DOHH2 (cell line): ENCODE measurements at regions not wholly inside any gene's neighbourhood (a gene's known extent, or its start where the extent isn't known, plus 50 kb on each side); places are given as distances from the start of the nearest gene placed in this dataset.

Source experiments
- H3F3A ChIP-seq: fragments of 200-600 bp; sonication (generic), shearing (Covaris generic); 2 replicates; pipeline ENCODE4 v1.6.0; 2016; ENCODE audit warnings: antibody characterized with exemption, mild to moderate bottlenecking; ENCODE audit not compliant: control insufficient read depth, insufficient read depth
- H3K27ac ChIP-seq: fragments of 200-600 bp; sonication (generic); 2 replicates; pipeline ENCODE4 v1.5.1; 2014; ENCODE audit warnings: low read depth, mild to moderate bottlenecking, low read length, moderate library complexity
- H3K27me3 ChIP-seq: fragments of 200-600 bp; sonication (generic); 2 replicates; pipeline ENCODE4 v1.6.1; 2014; ENCODE audit warnings: mild to moderate bottlenecking, low read length, mixed read lengths; ENCODE audit not compliant: control insufficient read depth
- H3K36me3 ChIP-seq: fragments of 200-600 bp; sonication (generic); 2 replicates; pipeline ENCODE4 v1.6.1; 2014; ENCODE audit warnings: mild to moderate bottlenecking, low read length, moderate library complexity, mixed read lengths; ENCODE audit not compliant: control insufficient read depth
- H3K4me1 ChIP-seq: fragments of 200-600 bp; sonication (generic); 2 replicates; pipeline ENCODE4 v1.6.1; 2014; ENCODE audit warnings: mild to moderate bottlenecking, low read length, mixed read lengths; ENCODE audit not compliant: control insufficient read depth
- H3K4me2 ChIP-seq: fragments of 200-600 bp; sonication (generic); 2 replicates; pipeline ENCODE4 v1.6.0; 2014; ENCODE audit warnings: mild to moderate bottlenecking, low read length, moderate library complexity
- H3K4me3 ChIP-seq: fragments of 200-600 bp; sonication (generic); 2 replicates; pipeline ENCODE4 v1.5.1; 2014; ENCODE audit warnings: mild to moderate bottlenecking, low read length, mixed read lengths
- H3K79me2 ChIP-seq: fragments of 200-600 bp; sonication (generic); 2 replicates; pipeline ENCODE4 v1.6.1; 2014; ENCODE audit warnings: mild to moderate bottlenecking, low read length, mixed read lengths; ENCODE audit not compliant: control insufficient read depth
- H3K9me2 ChIP-seq: fragments of 200-600 bp; sonication (generic); replicated peaks from 2 replicates; pipeline ENCODE4 v1.6.1; 2014; ENCODE audit warnings: mild to moderate bottlenecking, low read length, mixed read lengths; ENCODE audit not compliant: control insufficient read depth
- H3K9me3 ChIP-seq: fragments of 200-600 bp; sonication (generic); 2 replicates; pipeline ENCODE4 v1.6.1; 2014; ENCODE audit warnings: antibody characterized with exemption, low read length, mixed read lengths; ENCODE audit not compliant: control insufficient read depth, insufficient read depth
- H4K20me1 ChIP-seq: fragments of 200-600 bp; sonication (generic); 2 replicates; pipeline ENCODE4 v1.6.0; 2014; ENCODE audit warnings: low read depth, mild to moderate bottlenecking, antibody characterized with exemption, low read length, moderate library complexity; ENCODE audit not compliant: control insufficient read depth, insufficient read depth
- EZH2phosphoT487 ChIP-seq: fragments of 200-600 bp; sonication (generic); IDR thresholded peaks from 2 replicates; pipeline ENCODE4 v1.6.1; 2017; ENCODE audit warnings: borderline replicate concordance, mild to moderate bottlenecking, antibody characterized with exemption, low read length, moderate library complexity, mixed read lengths
- TF ChIP-seq, protein P1 (sequence below): fragments of 200-600 bp; sonication (generic); IDR thresholded peaks from one replicate; pipeline ENCODE4 v1.5.1; 2014; ENCODE audit warnings: antibody characterized with exemption, mild to moderate bottlenecking, low read depth, low read length; ENCODE audit not compliant: poor library complexity, severe bottlenecking

DNA sequence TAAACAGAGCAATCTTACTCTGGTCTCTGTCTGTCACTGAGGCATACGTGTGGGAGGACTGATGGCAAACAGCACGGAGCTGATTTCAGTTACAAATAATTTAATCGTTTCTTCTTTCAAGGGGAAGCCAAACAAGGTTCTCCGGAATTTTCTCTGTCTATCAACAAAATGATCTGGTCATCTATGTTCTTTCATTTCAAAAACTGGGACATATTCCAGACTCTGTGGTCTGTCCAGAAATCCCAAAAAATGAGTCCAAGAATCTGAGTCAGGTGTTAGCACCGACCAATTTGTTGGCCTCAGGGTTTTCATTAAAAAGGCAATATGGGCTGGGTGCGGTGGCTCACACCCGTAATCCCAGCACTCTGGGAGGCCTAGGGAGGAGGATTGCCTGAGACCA, 69.9 kb upstream of the ZNF608 start:
- no peaks in the 10 kb centered on the region for H3K36me3 ChIP-seq
- TF ChIP-seq, protein P1, sequence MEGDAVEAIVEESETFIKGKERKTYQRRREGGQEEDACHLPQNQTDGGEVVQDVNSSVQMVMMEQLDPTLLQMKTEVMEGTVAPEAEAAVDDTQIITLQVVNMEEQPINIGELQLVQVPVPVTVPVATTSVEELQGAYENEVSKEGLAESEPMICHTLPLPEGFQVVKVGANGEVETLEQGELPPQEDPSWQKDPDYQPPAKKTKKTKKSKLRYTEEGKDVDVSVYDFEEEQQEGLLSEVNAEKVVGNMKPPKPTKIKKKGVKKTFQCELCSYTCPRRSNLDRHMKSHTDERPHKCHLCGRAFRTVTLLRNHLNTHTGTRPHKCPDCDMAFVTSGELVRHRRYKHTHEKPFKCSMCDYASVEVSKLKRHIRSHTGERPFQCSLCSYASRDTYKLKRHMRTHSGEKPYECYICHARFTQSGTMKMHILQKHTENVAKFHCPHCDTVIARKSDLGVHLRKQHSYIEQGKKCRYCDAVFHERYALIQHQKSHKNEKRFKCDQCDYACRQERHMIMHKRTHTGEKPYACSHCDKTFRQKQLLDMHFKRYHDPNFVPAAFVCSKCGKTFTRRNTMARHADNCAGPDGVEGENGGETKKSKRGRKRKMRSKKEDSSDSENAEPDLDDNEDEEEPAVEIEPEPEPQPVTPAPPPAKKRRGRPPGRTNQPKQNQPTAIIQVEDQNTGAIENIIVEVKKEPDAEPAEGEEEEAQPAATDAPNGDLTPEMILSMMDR: no peak
- no peak for TF ChIP-seq EZH2phosphoT487
- H3F3A ChIP-seq: no peaks in the 10 kb centered on the region
- no peaks in the 10 kb centered on the region for H3K79me2 ChIP-seq
- no peaks in the 10 kb centered on the region for H3K27me3 ChIP-seq
- no peaks in the 10 kb centered on the region for H3K9me2 ChIP-seq
- no peaks in the 10 kb centered on the region for H4K20me1 ChIP-seq
- no peaks in the 10 kb centered on the region for H3K4me1 ChIP-seq
- no peak overlapping the region for H3K4me2 ChIP-seq
- H3K9me3 ChIP-seq: no peaks in the 10 kb centered on the region
- H3K4me3 ChIP-seq: no peak overlapping the region
- H3K27ac ChIP-seq: no peak overlapping the region

DNA sequence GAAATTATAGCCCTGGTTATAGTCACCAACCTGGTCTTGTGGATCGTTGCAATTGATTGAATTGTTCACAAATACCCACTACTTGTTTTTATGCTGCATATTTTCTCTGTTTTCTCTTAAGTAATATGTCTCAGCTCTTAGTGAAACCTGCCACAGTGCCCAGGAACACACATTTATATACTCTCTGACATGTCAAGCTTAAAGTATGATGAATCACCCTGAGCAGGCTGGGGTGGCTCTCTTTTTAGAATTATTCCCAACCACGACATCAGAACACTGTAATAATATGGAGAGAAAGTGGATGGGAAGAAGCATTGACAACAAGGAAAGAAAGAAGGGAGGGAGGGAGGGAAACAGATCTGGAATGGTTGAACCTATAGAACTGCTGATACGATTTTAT, 72.8 kb upstream of the ZNF608 start:
- Histone ChIP-seq H3K4me1 (peaks cover 12% of the 10 kb centered on the region), H3K79me2 (no peaks in the 10 kb centered on the region), H3K9me2 (no peaks in the 10 kb centered on the region), H3K27me3 (no peaks in the 10 kb centered on the region), H3K36me3 (no peaks in the 10 kb centered on the region), H3K27ac (no peak overlapping the region), H3K4me3 (no peak overlapping the region), H3F3A (0 out of 2 replicates have a peak, but pooled peaks cover 3% of the 10 kb centered on the region), H4K20me1 (no peaks in the 10 kb centered on the region), H3K9me3 (no peaks in the 10 kb centered on the region), H3K4me2 (no peak overlapping the region)
- TF ChIP-seq EZH2phosphoT487: no peak
- TF ChIP-seq, protein P1: no peak

DNA sequence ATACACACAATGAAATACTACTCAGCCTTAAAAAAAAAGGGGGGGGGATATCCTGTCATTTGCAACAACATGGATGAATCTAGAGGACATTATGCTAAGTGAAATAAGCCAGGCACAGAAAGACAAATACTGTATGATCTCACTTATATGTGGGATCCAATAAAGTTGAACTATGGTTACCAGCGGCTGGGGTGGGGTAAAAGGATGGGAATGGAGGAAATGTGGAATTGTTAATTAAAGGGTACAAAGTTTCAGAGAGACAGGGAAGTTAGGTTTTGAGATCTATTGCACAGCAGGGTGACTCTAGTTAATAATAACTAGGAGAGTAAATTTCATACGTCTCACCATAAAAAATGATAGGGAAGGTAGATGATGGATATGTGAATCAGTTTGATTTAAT, 76.2 kb upstream of the ZNF608 start:
- no peaks in the 10 kb centered on the region for H3K79me2 ChIP-seq
- H4K20me1 ChIP-seq: no peaks in the 10 kb centered on the region
- peaks cover 45% of the 10 kb centered on the region for H3K4me1 ChIP-seq
- H3K4me3 ChIP-seq: no peak overlapping the region
- H3K9me3 ChIP-seq: no peaks in the 10 kb centered on the region
- peaks cover 17% of the 10 kb centered on the region for H3F3A ChIP-seq
- no peaks in the 10 kb centered on the region for H3K27me3 ChIP-seq
- H3K27ac ChIP-seq: no peak overlapping the region
- TF ChIP-seq, protein P1: no peak
- TF ChIP-seq EZH2phosphoT487: no peak
- H3K36me3 ChIP-seq: no peaks in the 10 kb centered on the region
- H3K9me2 ChIP-seq: no peaks in the 10 kb centered on the region
- no peak overlapping the region for H3K4me2 ChIP-seq

DNA sequence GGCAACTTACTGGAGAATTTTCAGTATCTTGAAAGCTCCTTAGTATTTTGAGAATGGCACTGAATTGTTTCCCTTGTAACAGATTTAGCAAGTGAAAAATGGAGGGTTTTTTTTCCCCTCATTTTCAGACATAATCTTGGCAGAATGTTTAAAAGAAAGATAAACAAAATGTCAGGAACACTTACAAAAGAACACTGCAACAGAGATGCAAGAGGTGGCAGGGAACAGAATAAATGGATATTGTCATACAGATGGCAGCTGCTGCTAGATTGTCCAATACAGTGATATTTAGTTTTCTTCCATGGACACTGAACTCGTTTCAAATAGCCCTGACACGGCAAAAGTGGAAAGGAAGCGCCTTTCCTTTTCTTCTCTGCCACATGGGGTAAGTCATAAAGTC, 76.9 kb upstream of the ZNF608 start:
- Histone ChIP-seq H3K4me2 (no peak overlapping the region), H3K36me3 (no peaks in the 10 kb centered on the region), H3K79me2 (no peaks in the 10 kb centered on the region), H3K4me3 (no peak overlapping the region), H3K4me1 (peaks cover 51% of the 10 kb centered on the region), H3K9me2 (no peaks in the 10 kb centered on the region), H3K27me3 (no peaks in the 10 kb centered on the region), H3F3A (peaks cover 17% of the 10 kb centered on the region), H3K9me3 (no peaks in the 10 kb centered on the region), H3K27ac (no peak overlapping the region), H4K20me1 (no peaks in the 10 kb centered on the region)
- TF ChIP-seq, protein P1: no peak
- TF ChIP-seq EZH2phosphoT487: no peak
